DND-41 (cell line): ENCODE measurements at regions not wholly inside any gene's neighbourhood (a gene's known extent, or its start where the extent isn't known, plus 50 kb on each side); places are given as distances from the start of the nearest gene placed in this dataset.

ENCODE experiments used
- ATAC-seq: fragments of 200-7000 bp; cut with Tn5 transposase; 3 replicates; pipeline ENCODE4 v1.9.1; 2021; ENCODE audit warnings: low read depth; ENCODE audit not compliant: insufficient read depth
- DNase-seq: peaks from one replicate; pipeline ENCODE4 v3.0.0-alpha.2; 2020
- H2AFZ ChIP-seq: 2 replicates; pipeline ENCODE4 v1.6.0; 2012; ENCODE audit warnings: low read depth, low read length
- H3K27ac ChIP-seq: 2 replicates; pipeline ENCODE4 v1.5.1; 2012; ENCODE audit warnings: low read length, inconsistent platforms
- H3K27me3 ChIP-seq: fragments of 200-600 bp; sonication (generic); 2 replicates; pipeline ENCODE4 v1.6.0; 2012; ENCODE audit warnings: low read length, mild to moderate bottlenecking, inconsistent platforms; ENCODE audit not compliant: insufficient read depth, poor library complexity
- H3K36me3 ChIP-seq: 2 replicates; pipeline ENCODE4 v1.5.1; 2012; ENCODE audit warnings: low read length, inconsistent platforms; ENCODE audit not compliant: insufficient read depth
- H3K4me1 ChIP-seq: 2 replicates; pipeline ENCODE4 v1.5.1; 2012; ENCODE audit warnings: mild to moderate bottlenecking, low read length; ENCODE audit not compliant: insufficient read depth
- H3K4me2 ChIP-seq: 2 replicates; pipeline ENCODE4 v1.6.0; 2012; ENCODE audit warnings: mild to moderate bottlenecking, moderate library complexity, low read length, inconsistent platforms; ENCODE audit not compliant: insufficient read depth
- H3K4me3 ChIP-seq, 2 experiments: fragments of 200-600 bp in 1 of 2; shearing (Covaris generic) in 1 of 2; 2 replicates each; pipeline ENCODE4 v1.5.1; 2012 to 2016; ENCODE audit warnings: inconsistent platforms in 2 of 2, low read length in 2 of 2, mild to moderate bottlenecking in 2 of 2, low read depth in 1 of 2, moderate library complexity in 1 of 2
- H3K79me2 ChIP-seq: 2 replicates; pipeline ENCODE4 v1.6.0; 2012; ENCODE audit warnings: low read length, inconsistent platforms; ENCODE audit not compliant: insufficient read depth
- H3K9ac ChIP-seq: 2 replicates; pipeline ENCODE4 v1.6.0; 2012; ENCODE audit warnings: low read depth, mild to moderate bottlenecking, inconsistent platforms, low read length, moderate library complexity
- H3K9me3 ChIP-seq: 2 replicates; pipeline ENCODE4 v1.5.1; 2012; ENCODE audit warnings: low read length, moderate library complexity, mild to moderate bottlenecking, inconsistent platforms; ENCODE audit not compliant: insufficient read depth, severe bottlenecking
- H4K20me1 ChIP-seq: 2 replicates; pipeline ENCODE4 v1.6.0; 2012; ENCODE audit warnings: low read length; ENCODE audit not compliant: insufficient read depth
- CTCF ChIP-seq: IDR thresholded peaks from 2 replicates; pipeline ENCODE4 v1.5.1; 2012; ENCODE audit warnings: borderline replicate concordance, low read length, moderate library complexity, mild to moderate bottlenecking; ENCODE audit not compliant: poor library complexity, severe bottlenecking; ENCODE audit errors: extremely low read depth
- EZH2 ChIP-seq: IDR thresholded peaks from 3 replicates; pipeline ENCODE4 v1.6.1; 2012; ENCODE audit warnings: borderline replicate concordance, low read depth, mild to moderate bottlenecking, moderate library complexity, low read length, inconsistent platforms; ENCODE audit not compliant: severe bottlenecking

- no peak overlapping the region for H3K9ac ChIP-seq
- H3K9me3 ChIP-seq = no peaks in the 10 kb centered on the region
- no peak for ATAC-seq
- H4K20me1 ChIP-seq = no peaks in the 10 kb centered on the region
- H3K79me2 ChIP-seq = no peaks in the 10 kb centered on the region
- no peak overlapping the region for H3K4me3 ChIP-seq
- H3K27me3 ChIP-seq = no peaks in the 10 kb centered on the region
- no peak overlapping the region for H2AFZ ChIP-seq
- DNase-seq = no peak
- H3K27ac ChIP-seq = no peak overlapping the region
- no peak overlapping the region for H3K4me2 ChIP-seq
- TF ChIP-seq CTCF (peak; percentile 35), EZH2 (no peak)
- no peaks in the 10 kb centered on the region for H3K4me1 ChIP-seq
- H3K36me3 ChIP-seq = no peaks in the 10 kb centered on the region
Observed at GRCh38 chr5:85049020-85049419, 664.3 kb upstream of the EDIL3 start.

- H3K9ac ChIP-seq = no peak overlapping the region
Observed at GRCh38 chr5:85052826-85053225, 668.1 kb upstream of the EDIL3 start.

GRCh38 chr5:85069659-85070640, 685.3 kb upstream of the EDIL3 start:
- H4K20me1 ChIP-seq = no peaks in the 10 kb centered on the region
- no peak overlapping the region for H2AFZ ChIP-seq
- H3K4me1 ChIP-seq = no peaks in the 10 kb centered on the region
- H3K27me3 ChIP-seq = no peaks in the 10 kb centered on the region
- DNase-seq (no peak), ATAC-seq (no peak)
- TF ChIP-seq CTCF (no peak), EZH2 (no peak)
- H3K4me2 ChIP-seq = no peak overlapping the region
- no peaks in the 10 kb centered on the region for H3K79me2 ChIP-seq
- H3K9me3 ChIP-seq = no peaks in the 10 kb centered on the region
- no peak overlapping the region for H3K4me3 ChIP-seq
- no peak overlapping the region for H3K27ac ChIP-seq
- no peak overlapping the region for H3K9ac ChIP-seq
- no peaks in the 10 kb centered on the region for H3K36me3 ChIP-seq

More at GRCh38 chr5:85052826-85053225, 668.1 kb upstream of the EDIL3 start:
- H2AFZ ChIP-seq = no peak overlapping the region
- H3K9me3 ChIP-seq = no peaks in the 10 kb centered on the region
- no peak for ATAC-seq
- H3K4me2 ChIP-seq = no peak overlapping the region
- no peaks in the 10 kb centered on the region for H4K20me1 ChIP-seq
- H3K36me3 ChIP-seq = no peaks in the 10 kb centered on the region
- H3K27ac ChIP-seq = no peak overlapping the region
- no peak for DNase-seq
- no peaks in the 10 kb centered on the region for H3K4me1 ChIP-seq
- TF ChIP-seq CTCF (no peak), EZH2 (no peak)
- no peak overlapping the region for H3K4me3 ChIP-seq
- no peaks in the 10 kb centered on the region for H3K27me3 ChIP-seq
- no peaks in the 10 kb centered on the region for H3K79me2 ChIP-seq
